CD4-positive, alpha-beta T cell (primary cell): ENCODE measurements at regions not wholly inside any gene's neighbourhood (a gene's known extent, or its start where the extent isn't known, plus 50 kb on each side); places are given as distances from the start of the nearest gene placed in this dataset.

Experiments used
- ATAC-seq: fragments of 200-7000 bp; cut with Tn5 transposase; one replicate; pipeline ENCODE4 v1.10.0; 2022; ENCODE audit warnings: mild to moderate bottlenecking; ENCODE audit not compliant: poor library complexity
- CTCF ChIA-PET: fragments of 350-600 bp; sonication (Branson Sonifier 250); formaldehyde crosslinking; loops from one replicate; lab custom pipeline; 2021; ENCODE audit warnings: antibody characterized with exemption, inconsistent platforms; lab: Charles Lee
- POLR2A ChIA-PET: fragments of 350-600 bp; sonication (Branson Sonifier 250); formaldehyde crosslinking; loops from one replicate; lab custom pipeline; 2021; ENCODE audit warnings: antibody characterized with exemption, inconsistent platforms; lab: Charles Lee
- DNase-seq, 14 experiments: peaks; one replicate each; pipeline ENCODE4 v3.0.0-alpha.2; 2013 to 2020; ENCODE audit warnings: mixed read lengths in 2 of 14
- H3K27ac ChIP-seq, 2 donors: one replicate each; pipeline versions ENCODE4 v1.5.1 to v1.7.0; 2013; ENCODE audit warnings: low read length in 2 of 2, low read depth in 1 of 2, mild to moderate bottlenecking in 1 of 2
- H3K27me3 ChIP-seq, 2 experiments: 1 replicate in 1 of 2; 2 replicates in 1 of 2; pipeline versions ENCODE4 v1.6.1 to v1.7.0; 2013; ENCODE audit warnings: low read length in 2 of 2, control low read depth in 1 of 2, mild to moderate bottlenecking in 1 of 2, moderate library complexity in 1 of 2; ENCODE audit not compliant: insufficient read depth in 2 of 2, control insufficient read depth in 1 of 2
- H3K36me3 ChIP-seq: one replicate; pipeline ENCODE4 v1.6.1; 2013; ENCODE audit warnings: low read length, control low read depth; ENCODE audit not compliant: insufficient read depth
- H3K4me1 ChIP-seq: one replicate; pipeline ENCODE4 v1.6.1; 2013; ENCODE audit warnings: low read length, control low read depth; ENCODE audit not compliant: insufficient read depth
- H3K4me3 ChIP-seq: one replicate; pipeline ENCODE4 v1.5.1; 2013; ENCODE audit warnings: mild to moderate bottlenecking, low read length, moderate library complexity
- H3K9me3 ChIP-seq, 2 experiments: 1 replicate in 1 of 2; 2 replicates in 1 of 2; pipeline versions ENCODE4 v1.6.1 to v1.7.0; 2013; ENCODE audit warnings: low read length in 2 of 2, mild to moderate bottlenecking in 2 of 2, control low read depth in 1 of 2, moderate library complexity in 1 of 2; ENCODE audit not compliant: control insufficient read depth in 1 of 2, insufficient read depth in 1 of 2
- H3K27ac Mint-ChIP-seq: one replicate; pipeline ENCODE4 v1.8.0; 2020; ENCODE audit warnings: mixed read lengths
- H3K27me3 Mint-ChIP-seq: one replicate; pipeline ENCODE4 v1.8.0; 2021; ENCODE audit warnings: mixed read lengths
- H3K36me3 Mint-ChIP-seq: one replicate; pipeline ENCODE4 v1.8.0; 2021; ENCODE audit warnings: low read depth, mixed read lengths
- H3K4me1 Mint-ChIP-seq: one replicate; pipeline ENCODE4 v1.8.0; 2021; ENCODE audit warnings: low read depth, mixed read lengths
- H3K4me3 Mint-ChIP-seq: one replicate; pipeline ENCODE4 v1.8.0; 2020; ENCODE audit warnings: mild to moderate bottlenecking, mixed read lengths
- H3K9me3 Mint-ChIP-seq: one replicate; pipeline ENCODE4 v1.8.0; 2020; ENCODE audit warnings: mixed read lengths
- intact Hi-C, 2 experiments: fragments of 100-400 bp; cut with DNase I in 1 of 2; cut with micrococcal nuclease in 1 of 2; formaldehyde crosslinking; loops; one replicate each; pipeline versions ENCODE4 v1.15.1 to v1.9.0; 2023 to 2025; cut with DNase I, micrococcal nuclease
- TF ChIP-seq, protein P1 (sequence below): fragments of 200-600 bp; IDR thresholded peaks from one replicate; pipeline ENCODE4 v1.8.0; 2022; ENCODE audit warnings: antibody characterized with exemption, mild to moderate bottlenecking

DNA sequence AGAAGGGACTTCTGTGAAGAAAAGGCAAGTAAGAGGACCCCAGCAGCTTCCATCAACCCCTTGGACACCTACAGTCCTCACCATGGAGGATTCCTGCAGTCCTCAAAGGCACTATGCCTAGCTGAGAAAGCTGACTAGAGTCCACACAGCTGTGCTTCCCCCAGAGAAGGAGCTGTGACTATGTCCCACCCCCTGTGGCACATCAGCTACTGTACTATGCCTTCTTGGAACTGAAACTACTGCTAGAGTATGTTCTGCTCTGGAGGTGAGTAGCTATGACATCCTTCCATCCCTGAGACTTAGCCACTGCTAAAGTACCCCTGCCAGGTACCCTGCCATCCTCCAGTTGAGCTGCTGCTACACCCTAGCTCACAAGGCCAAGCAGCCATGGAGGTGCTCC is 690.2 kb upstream of the CHAC2 start:
- Mint-ChIP-seq H3K4me1 (no peaks in the 10 kb centered on the region), H3K9me3 (peaks cover 13% of the 10 kb centered on the region), H3K36me3 (no peaks in the 10 kb centered on the region), H3K27ac (no peak overlapping the region), H3K27me3 (no peaks in the 10 kb centered on the region), H3K4me3 (no peak overlapping the region)
- no peaks in the 10 kb centered on the region for H3K36me3 ChIP-seq
- TF ChIP-seq, protein P1, sequence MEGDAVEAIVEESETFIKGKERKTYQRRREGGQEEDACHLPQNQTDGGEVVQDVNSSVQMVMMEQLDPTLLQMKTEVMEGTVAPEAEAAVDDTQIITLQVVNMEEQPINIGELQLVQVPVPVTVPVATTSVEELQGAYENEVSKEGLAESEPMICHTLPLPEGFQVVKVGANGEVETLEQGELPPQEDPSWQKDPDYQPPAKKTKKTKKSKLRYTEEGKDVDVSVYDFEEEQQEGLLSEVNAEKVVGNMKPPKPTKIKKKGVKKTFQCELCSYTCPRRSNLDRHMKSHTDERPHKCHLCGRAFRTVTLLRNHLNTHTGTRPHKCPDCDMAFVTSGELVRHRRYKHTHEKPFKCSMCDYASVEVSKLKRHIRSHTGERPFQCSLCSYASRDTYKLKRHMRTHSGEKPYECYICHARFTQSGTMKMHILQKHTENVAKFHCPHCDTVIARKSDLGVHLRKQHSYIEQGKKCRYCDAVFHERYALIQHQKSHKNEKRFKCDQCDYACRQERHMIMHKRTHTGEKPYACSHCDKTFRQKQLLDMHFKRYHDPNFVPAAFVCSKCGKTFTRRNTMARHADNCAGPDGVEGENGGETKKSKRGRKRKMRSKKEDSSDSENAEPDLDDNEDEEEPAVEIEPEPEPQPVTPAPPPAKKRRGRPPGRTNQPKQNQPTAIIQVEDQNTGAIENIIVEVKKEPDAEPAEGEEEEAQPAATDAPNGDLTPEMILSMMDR: no peak
- ATAC-seq (no peak), DNase-seq (no peak)
- no peaks in the 10 kb centered on the region for H3K27me3 ChIP-seq
- POLR2A ChIA-PET: no interaction called here
- intact Hi-C loops: no loop called here
- H3K27ac ChIP-seq: no peak overlapping the region
- CTCF ChIA-PET: no interaction called here
- H3K4me1 ChIP-seq: no peaks in the 10 kb centered on the region
- H3K9me3 ChIP-seq: no peaks in the 10 kb centered on the region
- no peak overlapping the region for H3K4me3 ChIP-seq

DNA sequence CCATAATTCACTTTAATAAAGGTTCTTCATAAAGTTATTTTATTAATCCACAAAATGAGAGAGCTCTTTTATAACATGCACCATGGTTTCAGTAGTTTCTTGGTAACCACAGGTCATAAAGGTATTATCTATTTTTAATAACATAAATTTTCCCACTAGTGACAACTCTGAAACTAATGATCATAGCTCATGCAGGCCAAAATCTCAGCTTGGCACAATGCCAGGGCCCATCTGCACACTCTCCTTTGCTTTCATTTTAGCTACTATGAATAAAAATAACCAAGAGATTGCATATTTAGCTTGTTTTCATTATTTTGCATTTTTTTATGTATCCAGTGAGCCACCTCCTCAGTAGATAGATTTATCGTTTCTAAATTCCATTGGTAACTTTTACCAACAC is 691.8 kb upstream of the CHAC2 start:
- Mint-ChIP-seq H3K27ac (no peak overlapping the region), H3K4me3 (no peak overlapping the region), H3K4me1 (no peaks in the 10 kb centered on the region), H3K36me3 (no peaks in the 10 kb centered on the region), H3K9me3 (peaks cover 10% of the 10 kb centered on the region), H3K27me3 (no peaks in the 10 kb centered on the region)
- TF ChIP-seq, protein P1: no peak
- intact Hi-C loops: no loop called here
- no peaks in the 10 kb centered on the region for H3K9me3 ChIP-seq
- ATAC-seq: no peak
- H3K27me3 ChIP-seq: no peaks in the 10 kb centered on the region
- DNase-seq: no peak
- H3K36me3 ChIP-seq: no peaks in the 10 kb centered on the region
- H3K27ac ChIP-seq: no peak overlapping the region
- POLR2A ChIA-PET: no interaction called here
- no peaks in the 10 kb centered on the region for H3K4me1 ChIP-seq
- CTCF ChIA-PET: no interaction called here
- H3K4me3 ChIP-seq: no peak overlapping the region

DNA sequence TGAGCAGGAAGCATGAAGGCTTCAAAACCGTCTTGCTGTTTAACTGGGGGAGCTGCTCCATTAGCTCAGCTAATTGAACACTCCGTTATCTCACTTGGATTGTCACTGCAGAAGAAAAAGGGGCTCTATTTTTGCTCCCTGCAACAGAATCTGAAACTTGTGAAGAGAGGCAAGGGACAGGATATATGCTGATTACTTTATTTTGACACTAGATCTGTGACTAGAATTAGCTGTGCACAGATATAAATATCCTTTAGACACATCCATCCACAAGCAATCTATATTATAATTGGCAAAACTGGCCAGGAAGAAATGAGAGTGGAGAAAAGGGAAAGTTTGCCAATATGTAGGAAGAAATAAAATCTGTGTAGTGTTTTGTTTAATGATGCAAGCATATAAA is 700.1 kb upstream of the CHAC2 start:
- Histone ChIP-seq H3K36me3 (no peaks in the 10 kb centered on the region), H3K4me3 (no peak overlapping the region), H3K4me1 (no peaks in the 10 kb centered on the region), H3K27me3 (no peaks in the 10 kb centered on the region), H3K27ac (no peak overlapping the region), H3K9me3 (peaks cover 0 to 5% of the 10 kb centered on the region in 2 experiments)
- no peak overlapping the region for H3K4me3 Mint-ChIP-seq
- TF ChIP-seq, protein P1: no peak
- ATAC-seq (no peak), DNase-seq (no peak)
- H3K4me1 Mint-ChIP-seq: no peaks in the 10 kb centered on the region
- intact Hi-C loops: no loop called here
- H3K9me3 Mint-ChIP-seq: peaks cover 4% of the 10 kb centered on the region
- H3K36me3 Mint-ChIP-seq: no peaks in the 10 kb centered on the region
- no peaks in the 10 kb centered on the region for H3K27me3 Mint-ChIP-seq
- POLR2A ChIA-PET: no interaction called here
- CTCF ChIA-PET: no interaction called here
- no peak overlapping the region for H3K27ac Mint-ChIP-seq
